Loucy (cell line): ENCODE measurements at regions not wholly inside any gene's neighbourhood (a gene's known extent, or its start where the extent isn't known, plus 50 kb on each side); places are given as distances from the start of the nearest gene placed in this dataset.

Experiments
- CTCF ChIP-seq: fragments of 200-600 bp; sonication (generic); conservative IDR thresholded peaks from 2 replicates; pipeline ENCODE4 v1.5.1; 2014; ENCODE audit warnings: mild to moderate bottlenecking, antibody characterized with exemption, low read length
- EZH2phosphoT487 ChIP-seq: fragments of 200-600 bp; IDR thresholded peaks from 2 replicates; pipeline ENCODE4 v1.6.1; 2018; ENCODE audit warnings: antibody characterized with exemption, mild to moderate bottlenecking, moderate library complexity, borderline replicate concordance

DNA sequence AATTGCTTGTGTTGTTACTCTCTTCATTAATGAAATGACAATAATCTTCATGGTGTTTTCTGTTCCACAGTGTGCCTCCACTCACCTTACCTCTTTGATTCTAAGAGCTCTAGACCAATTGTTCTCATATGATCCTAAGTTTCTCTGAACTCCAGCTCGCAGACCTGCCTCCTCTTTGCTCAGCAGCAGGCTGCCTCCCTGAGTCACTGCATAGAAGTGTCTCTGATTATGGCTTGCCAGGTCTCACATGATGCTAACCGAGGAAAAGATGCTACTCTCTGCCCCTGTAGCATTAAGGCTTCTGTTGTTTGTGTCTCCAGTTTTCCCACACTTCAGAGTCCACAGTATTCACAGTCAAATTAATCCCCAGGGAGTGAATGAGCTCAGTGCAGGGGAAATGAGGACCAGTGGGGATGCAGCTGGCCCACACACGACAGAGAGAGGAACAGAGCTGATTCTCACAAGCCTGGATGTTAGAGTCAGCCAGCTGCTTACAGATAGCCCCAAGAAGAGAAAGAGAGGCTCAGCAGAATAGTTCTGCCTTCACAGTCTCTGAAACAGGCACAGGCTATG, 145.9 kb upstream of the EGR2 start:
- TF ChIP-seq CTCF (no peak), EZH2phosphoT487 (no peak)
